ENCODE measurements at regions not wholly inside any gene's neighbourhood (a gene's known extent, or its start where the extent isn't known, plus 50 kb on each side); places are given as distances from the start of the nearest gene placed in this dataset.

GRCh38 chr18:29626094-29626493 is 1416.4 kb downstream of the DSC3 start:
- Histone ChIP-seq H3K9me3 (no peaks in the 10 kb centered on the region), H3K9ac (ENCODE audit: low read depth in 2 of 2, low read length in 2 of 2) (no peak overlapping the region), H3K4me1 (no peaks in the 10 kb centered on the region), H3K27ac (no peak overlapping the region), H3K27me3 (no peaks in the 10 kb centered on the region), H3K36me3 (no peaks in the 10 kb centered on the region), H3K4me3 (no peak overlapping the region)
- no peak for TF ChIP-seq CTCF (IDR thresholded peaks at IDR 0.05)
- intact Hi-C loops (cut with DNase I): no loop called here
- no peak for DNase-seq

GRCh38 chr18:29616867-29617266 is 1425.7 kb downstream of the DSC3 start:
- no peaks in the 10 kb centered on the region for H3K36me3 ChIP-seq
- no peak overlapping the region for H3K27ac ChIP-seq
- no peak overlapping the region for H3K4me3 ChIP-seq
- no peaks in the 10 kb centered on the region for H3K4me1 ChIP-seq
- H3K9me3 ChIP-seq: no peaks in the 10 kb centered on the region
- no peak for TF ChIP-seq CTCF (IDR thresholded peaks at IDR 0.05)
- no peak for DNase-seq
- H3K27me3 ChIP-seq: no peaks in the 10 kb centered on the region
- no peak overlapping the region for H3K9ac ChIP-seq (ENCODE audit: low read depth in 2 of 2, low read length in 2 of 2)
- intact Hi-C loops (cut with DNase I): no loop called here

- Histone ChIP-seq H3K9ac (ENCODE audit: low read depth in 2 of 2, low read length in 2 of 2) (no peak overlapping the region), H3K4me3 (no peak overlapping the region), H3K27me3 (no peaks in the 10 kb centered on the region), H3K9me3 (no peaks in the 10 kb centered on the region), H3K27ac (no peak overlapping the region), H3K4me1 (no peaks in the 10 kb centered on the region), H3K36me3 (no peaks in the 10 kb centered on the region)
- intact Hi-C loops (cut with DNase I): no loop called here
- DNase-seq: no peak
- no peak for TF ChIP-seq CTCF (IDR thresholded peaks at IDR 0.05)
Measured at GRCh38 chr18:29608982-29609381, 1432.1 kb upstream of the CDH2 start.

GRCh38 chr18:29605365-29605764 is 1428.4 kb upstream of the CDH2 start:
- H3K36me3 ChIP-seq: no peaks in the 10 kb centered on the region
- no peaks in the 10 kb centered on the region for H3K4me1 ChIP-seq
- no peak overlapping the region for H3K9ac ChIP-seq (ENCODE audit: low read depth in 2 of 2, low read length in 2 of 2)
- intact Hi-C loops (cut with DNase I): no loop called here
- H3K4me3 ChIP-seq: no peak overlapping the region
- no peaks in the 10 kb centered on the region for H3K9me3 ChIP-seq
- DNase-seq: no peak
- no peaks in the 10 kb centered on the region for H3K27me3 ChIP-seq
- no peak for TF ChIP-seq CTCF (IDR thresholded peaks at IDR 0.05)
- no peak overlapping the region for H3K27ac ChIP-seq

GRCh38 chr18:29596959-29597358 is 1420.0 kb upstream of the CDH2 start:
- Histone ChIP-seq H3K9me3 (no peaks in the 10 kb centered on the region), H3K4me1 (no peaks in the 10 kb centered on the region), H3K27ac (no peak overlapping the region), H3K9ac (ENCODE audit: low read depth in 2 of 2, low read length in 2 of 2) (no peak overlapping the region), H3K4me3 (no peak overlapping the region), H3K36me3 (no peaks in the 10 kb centered on the region), H3K27me3 (no peaks in the 10 kb centered on the region)
- intact Hi-C loops (cut with DNase I): no loop called here
- TF ChIP-seq CTCF (IDR thresholded peaks at IDR 0.05): no peak
- no peak for DNase-seq

- H3K27me3 ChIP-seq: no peaks in the 10 kb centered on the region
Measured at GRCh38 chr18:29594493-29594892, 1417.6 kb upstream of the CDH2 start.

More at GRCh38 chr18:29594493-29594892, 1417.6 kb upstream of the CDH2 start:
- intact Hi-C loops (cut with DNase I): no loop called here
- Histone ChIP-seq H3K9ac (ENCODE audit: low read depth in 2 of 2, low read length in 2 of 2) (no peak overlapping the region), H3K27ac (no peak overlapping the region), H3K9me3 (no peaks in the 10 kb centered on the region), H3K4me3 (no peak overlapping the region), H3K4me1 (no peaks in the 10 kb centered on the region), H3K36me3 (no peaks in the 10 kb centered on the region)
- no peak for DNase-seq
- TF ChIP-seq CTCF (IDR thresholded peaks at IDR 0.05): no peak

Data from colonic mucosa (tissue), 4 donors.